Transverse colon (tissue), 4 donors: ENCODE measurements at regions not wholly inside any gene's neighbourhood (a gene's known extent, or its start where the extent isn't known, plus 50 kb on each side); places are given as distances from the start of the nearest gene placed in this dataset.

Experiments used
- CTCF ChIP-seq, 5 experiments: fragments of 200-600 bp in 3 of 5; fragments of 450-650 bp in 2 of 5; sonication (generic) in 3 of 5; IDR thresholded peaks; 1 replicate in 2 of 5; 2 replicates in 3 of 5; pipeline ENCODE4 v1.5.1; 2016 to 2017; ENCODE audit warnings: antibody characterized with exemption in 5 of 5, inconsistent platforms in 3 of 5, mild to moderate bottlenecking in 2 of 5, moderate library complexity in 1 of 5
- EP300 ChIP-seq: sonication (generic); formaldehyde crosslinking; IDR thresholded peaks from one replicate; pipeline ENCODE4 v1.6.1; 2017; ENCODE audit warnings: antibody characterized with exemption, low read depth
- POLR2A ChIP-seq: fragments of 450-650 bp; IDR thresholded peaks from one replicate; pipeline ENCODE4 v1.6.1; 2016; ENCODE audit warnings: antibody characterized with exemption, mild to moderate bottlenecking, moderate library complexity
- POLR2AphosphoS5 ChIP-seq, 3 donors: sonication (generic); formaldehyde crosslinking; IDR thresholded peaks; one replicate each; pipeline ENCODE4 v1.6.1; 2016; ENCODE audit warnings: antibody characterized with exemption in 3 of 3

GRCh38 chr22:44401783-44402110 lies 89.0 kb upstream of the SHISAL1 start:
- TF ChIP-seq CTCF (IDR thresholded peaks at IDR 0.05) (no peak), POLR2A (no peak), EP300 (no peak), POLR2AphosphoS5 (IDR thresholded peaks at IDR 0.05) (no peak)
